Upper lobe of left lung (tissue), 4 donors: ENCODE measurements at regions not wholly inside any gene's neighbourhood (a gene's known extent, or its start where the extent isn't known, plus 50 kb on each side); places are given as distances from the start of the nearest gene placed in this dataset.

Experiments
- CTCF ChIP-seq, 6 experiments: fragments of 450-650 bp in 4 of 6; fragments of 200-600 bp in 2 of 6; sonication (generic) in 2 of 6; IDR thresholded peaks; one replicate each; pipeline ENCODE4 v1.5.1; 2016 to 2019; ENCODE audit warnings: antibody characterized with exemption in 6 of 6
- POLR2A ChIP-seq, 4 donors: fragments of 450-650 bp; IDR thresholded peaks; one replicate each; pipeline ENCODE4 v1.5.1; 2016 to 2017; ENCODE audit warnings: antibody characterized with exemption in 4 of 4, mild to moderate bottlenecking in 2 of 4

GRCh38 chr1:22287946-22288520 is 145.1 kb upstream of the WNT4 start:
- TF ChIP-seq CTCF (IDR thresholded peaks at IDR 0.05) (no peak), POLR2A (IDR thresholded peaks at IDR 0.05) (no peak)
